ENCODE measurements at regions not wholly inside any gene's neighbourhood (a gene's known extent, or its start where the extent isn't known, plus 50 kb on each side); places are given as distances from the start of the nearest gene placed in this dataset.
"Not testable (repeated sequence)": the region's sequence is repeated elsewhere in the genome, so short reads cannot be mapped to it uniquely, and the experiment has no call there.

DNA sequence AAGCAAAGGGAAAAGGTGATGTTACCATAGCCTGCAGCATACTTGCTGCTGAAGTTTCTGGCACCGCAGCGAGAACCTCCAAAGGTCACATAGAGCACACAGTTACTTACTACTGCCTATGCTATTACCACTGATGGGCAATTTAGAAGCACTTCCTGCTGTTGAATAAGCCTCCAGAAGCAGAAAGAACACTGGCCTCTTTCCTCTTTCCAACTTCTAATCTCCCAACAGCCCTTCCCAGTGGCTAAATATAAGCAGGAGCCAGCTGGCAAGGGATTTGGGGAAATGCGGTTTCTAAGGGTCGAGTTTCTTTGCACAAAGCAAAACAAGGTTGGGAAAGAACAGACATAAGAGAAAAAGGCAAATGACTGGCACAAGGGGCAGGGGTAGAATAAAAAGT is 669.2 kb upstream of the ACO1 start:
- no peak for DNase-seq

DNA sequence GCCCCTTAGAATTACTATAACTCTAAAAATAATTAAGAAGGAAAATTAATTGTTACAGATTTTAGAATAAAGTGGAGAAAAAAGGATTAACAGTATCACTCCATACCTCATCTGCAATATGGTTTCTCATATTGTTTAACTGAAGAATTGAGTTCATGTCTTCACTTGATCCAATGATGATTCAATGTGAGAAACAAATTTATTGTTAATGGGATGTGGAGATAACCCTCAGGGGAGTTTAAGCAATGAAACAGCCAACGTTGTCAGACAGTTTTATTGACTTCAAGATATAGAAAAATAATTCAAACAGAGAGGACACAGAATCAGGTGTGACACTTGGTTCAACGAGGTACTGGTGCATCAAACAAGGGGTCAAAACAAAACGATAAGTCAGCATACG is 665.2 kb upstream of the ACO1 start:
- no peak for DNase-seq

GRCh38 chr9:31730398-31730797 is 654.0 kb upstream of the ACO1 start:
- no peak for DNase-seq

DNA sequence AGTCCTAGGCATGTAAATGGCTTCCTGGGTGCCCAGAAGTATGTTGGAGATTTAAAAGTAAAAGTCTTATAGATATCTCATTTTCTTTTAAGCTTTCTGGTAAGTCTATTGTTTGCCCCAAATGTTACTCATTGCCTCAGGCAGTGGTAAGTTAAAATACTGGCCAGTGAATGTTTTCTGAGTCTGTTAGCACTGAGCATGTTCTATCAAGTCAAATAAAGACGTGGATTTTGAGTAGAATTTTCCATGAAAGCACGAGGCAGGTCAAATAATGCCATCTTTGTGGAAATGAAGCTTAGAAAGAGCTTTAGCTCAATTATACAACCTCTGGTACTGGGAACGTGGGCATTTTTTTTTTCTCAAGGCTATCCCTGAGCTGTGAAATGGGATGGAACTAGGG is 651.3 kb upstream of the ACO1 start:
- DNase-seq = no peak

DNA sequence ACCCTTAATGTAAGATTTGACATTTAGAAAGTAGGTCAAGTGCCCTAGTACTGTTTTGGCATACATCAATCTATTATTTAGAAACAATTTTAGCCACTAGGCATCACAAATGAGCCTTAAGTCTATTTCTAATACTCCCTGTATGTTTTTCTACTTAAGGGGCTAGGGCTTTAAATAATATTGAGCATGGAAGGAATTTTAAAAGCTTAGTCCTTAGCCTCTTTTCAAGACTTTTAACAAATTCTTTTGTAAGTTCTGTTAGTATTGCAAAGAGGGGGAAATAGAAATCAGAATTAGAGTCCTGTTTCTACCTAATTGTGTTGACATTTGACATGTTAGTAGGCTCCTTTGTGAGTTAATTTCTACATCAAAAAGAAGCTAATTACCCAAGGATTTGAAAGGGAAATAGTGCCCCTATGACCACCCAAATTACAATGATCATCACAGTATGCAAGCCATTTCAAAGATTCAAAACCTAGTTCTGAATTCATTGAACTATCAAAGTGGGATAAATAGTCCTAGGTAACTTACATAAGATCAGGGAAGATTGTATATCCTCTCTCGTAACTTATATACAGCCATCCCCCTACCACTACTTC is 647.8 kb upstream of the ACO1 start:
- DNase-seq = no peak

DNA sequence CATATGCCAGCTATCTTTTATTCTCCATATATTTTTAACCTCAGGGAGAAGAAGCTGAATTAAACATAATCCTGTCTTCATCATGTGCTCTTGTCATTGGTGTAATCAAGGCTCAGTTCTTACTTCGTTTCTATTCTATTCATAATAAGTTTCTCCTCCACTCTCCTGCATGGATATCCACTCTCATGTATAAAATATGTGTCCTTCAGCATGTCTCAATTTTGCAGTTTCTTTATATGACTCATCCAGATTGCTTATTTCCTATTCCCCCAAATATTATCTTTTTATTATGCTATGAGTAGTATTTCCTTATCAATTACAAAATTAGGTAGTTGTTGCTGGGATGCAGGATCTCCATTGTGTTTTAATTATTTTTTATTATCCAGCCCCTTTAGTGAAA is 643.7 kb upstream of the ACO1 start:
- no peak for DNase-seq

DNA sequence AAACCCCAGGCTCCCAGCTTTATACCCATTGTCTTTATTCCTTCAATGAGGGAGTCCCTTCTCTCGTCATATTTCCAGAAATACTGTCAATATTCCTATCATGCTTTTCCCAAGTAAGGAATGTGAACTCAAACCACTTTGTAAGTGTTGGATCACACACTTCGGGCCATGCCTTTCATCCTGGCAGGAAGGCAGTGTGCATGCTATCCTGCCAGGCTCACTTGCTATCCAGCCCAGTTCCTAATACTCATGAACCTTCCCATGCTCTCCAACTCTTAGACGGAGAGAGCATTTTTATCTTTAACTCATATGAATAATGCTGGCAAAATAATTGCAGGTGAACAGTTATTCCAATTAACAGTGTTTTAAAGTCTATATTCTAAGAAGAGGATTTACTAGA is 639.9 kb upstream of the ACO1 start:
- DNase-seq = no peak

DNA sequence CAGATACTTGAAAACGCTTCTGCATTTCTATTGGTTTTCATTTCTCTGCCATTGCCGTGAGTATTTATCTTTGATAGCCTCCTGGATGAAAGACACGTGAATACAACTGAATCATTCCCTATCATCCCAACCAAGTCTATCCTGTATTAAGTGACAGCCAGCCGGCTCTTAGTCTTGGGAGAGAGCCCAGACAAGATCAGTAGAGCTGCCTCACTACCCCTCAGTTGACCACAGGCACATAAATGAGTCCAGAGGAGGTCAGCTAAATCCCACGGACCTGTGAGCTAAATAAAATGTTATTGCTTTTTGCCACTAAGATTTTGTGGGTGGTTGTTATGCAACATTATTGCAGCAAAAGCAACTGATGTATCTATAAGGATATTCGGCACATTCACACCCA is 639.0 kb upstream of the ACO1 start:
- no peak for DNase-seq

GRCh38 chr9:31745886-31746285 is 638.6 kb upstream of the ACO1 start:
- DNase-seq = no peak

GRCh38 chr9:31753756-31754155 is 630.7 kb upstream of the ACO1 start:
- DNase-seq = no peak

GRCh38 chr9:31759703-31760102 is 624.7 kb upstream of the ACO1 start:
- DNase-seq = no peak

DNA sequence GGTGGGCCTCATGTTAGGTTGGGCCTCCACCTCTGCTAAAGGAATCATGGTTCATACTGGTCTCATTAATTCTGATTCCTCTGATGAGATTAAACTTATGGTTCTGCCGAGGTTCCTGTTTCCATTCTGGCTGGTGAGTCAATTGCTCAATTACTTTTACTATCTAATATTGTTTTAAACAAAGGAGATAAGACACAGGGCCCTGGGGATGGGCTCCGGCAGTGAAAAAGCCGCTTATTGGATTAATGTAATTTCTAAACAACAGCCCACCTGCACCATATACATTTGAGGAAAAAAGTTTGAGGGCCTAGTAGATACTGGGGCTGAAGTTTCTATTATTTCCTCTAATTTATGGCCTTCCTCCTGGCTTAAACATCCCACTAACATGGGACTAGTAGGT is 610.4 kb upstream of the ACO1 start:
- DNase-seq = not testable (repeated sequence)

- DNase-seq = no peak
Observed at GRCh38 chr9:31774571-31774970, 609.9 kb upstream of the ACO1 start.

- DNase-seq = no peak
Observed at GRCh38 chr9:31776471-31776870, 608.0 kb upstream of the ACO1 start.

DNA sequence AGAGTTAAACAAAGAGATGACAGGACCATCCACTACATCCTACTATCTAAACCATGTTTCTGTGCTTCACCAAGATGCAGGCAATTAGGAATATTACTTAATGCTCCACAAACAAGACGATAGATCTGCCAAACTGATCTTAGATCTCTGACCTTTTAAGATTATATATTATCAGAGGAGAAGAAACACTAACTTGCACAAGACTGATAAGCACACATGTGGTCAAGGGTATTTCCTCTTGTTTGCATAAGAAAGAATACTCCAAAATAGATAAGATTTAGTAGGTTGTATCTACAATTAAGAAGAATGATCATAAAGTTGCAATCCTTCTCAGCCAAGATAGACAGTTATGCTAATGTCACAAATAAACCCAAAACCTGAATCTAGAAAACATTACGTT is 601.0 kb upstream of the ACO1 start:
- no peak for DNase-seq

GRCh38 chr9:31790720-31791119 is 593.7 kb upstream of the ACO1 start:
- no peak for DNase-seq

- DNase-seq = no peak
Observed at GRCh38 chr9:31799953-31800609, 584.4 kb upstream of the ACO1 start.

GRCh38 chr9:31807574-31808256 is 576.7 kb upstream of the ACO1 start:
- DNase-seq = no peak

- DNase-seq = no peak
Observed at GRCh38 chr9:31808766-31809165, 575.7 kb upstream of the ACO1 start.

DNA sequence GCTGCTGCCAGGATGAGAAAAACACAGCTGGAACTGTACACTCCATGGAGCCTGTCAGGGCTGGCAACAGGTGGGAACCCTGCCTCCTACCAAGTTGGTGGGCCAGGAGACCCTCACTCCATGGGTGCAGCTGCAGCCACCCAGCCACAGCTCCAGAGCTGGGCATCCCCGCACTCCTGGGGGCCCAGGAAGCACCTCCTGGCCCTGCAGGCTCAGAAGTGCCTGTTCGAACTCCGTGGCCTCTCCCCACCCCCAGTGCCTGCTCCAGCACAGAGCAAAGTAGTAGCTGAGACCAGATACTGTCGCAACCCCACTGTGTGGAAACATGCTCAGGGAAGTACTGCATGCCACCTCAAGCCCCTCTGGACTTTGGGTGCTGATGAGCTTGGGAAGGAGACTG is 564.0 kb upstream of the ACO1 start:
- no peak for DNase-seq

GRCh38 chr9:31821583-31821982 is 562.9 kb upstream of the ACO1 start:
- no peak for DNase-seq

GRCh38 chr9:31823365-31823764 is 561.1 kb upstream of the ACO1 start:
- no peak for DNase-seq

- DNase-seq = no peak
Observed at GRCh38 chr9:31824860-31825259, 559.6 kb upstream of the ACO1 start.

DNA sequence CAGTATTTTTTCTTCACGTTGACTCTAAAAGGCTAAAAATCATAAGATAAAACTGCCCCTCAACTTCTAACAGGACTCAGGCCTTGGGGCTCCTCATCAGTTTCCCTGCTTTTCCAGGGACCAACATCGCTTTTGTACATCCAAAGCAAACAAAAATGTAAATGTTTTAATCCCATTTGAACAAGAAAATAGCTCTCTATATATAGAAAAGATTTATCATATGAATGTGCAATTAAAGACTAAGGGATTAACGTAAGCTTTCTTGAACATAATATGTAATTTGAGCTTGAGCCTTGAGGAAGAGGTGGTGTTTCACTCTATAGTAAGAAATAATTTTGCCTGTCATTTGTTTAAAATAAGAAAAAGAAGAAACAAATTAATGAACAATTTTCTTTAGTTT is 547.2 kb upstream of the ACO1 start:
- DNase-seq = no peak

GRCh38 chr9:31839273-31839672 is 545.2 kb upstream of the ACO1 start:
- DNase-seq = no peak

Measured in NCI-H2107 (cell line).